ENCODE measurements at regions not wholly inside any gene's neighbourhood (a gene's known extent, or its start where the extent isn't known, plus 50 kb on each side); places are given as distances from the start of the nearest gene placed in this dataset.
"Not testable (repeated sequence)": the region's sequence is repeated elsewhere in the genome, so short reads cannot be mapped to it uniquely, and the experiment has no call there.

DNA sequence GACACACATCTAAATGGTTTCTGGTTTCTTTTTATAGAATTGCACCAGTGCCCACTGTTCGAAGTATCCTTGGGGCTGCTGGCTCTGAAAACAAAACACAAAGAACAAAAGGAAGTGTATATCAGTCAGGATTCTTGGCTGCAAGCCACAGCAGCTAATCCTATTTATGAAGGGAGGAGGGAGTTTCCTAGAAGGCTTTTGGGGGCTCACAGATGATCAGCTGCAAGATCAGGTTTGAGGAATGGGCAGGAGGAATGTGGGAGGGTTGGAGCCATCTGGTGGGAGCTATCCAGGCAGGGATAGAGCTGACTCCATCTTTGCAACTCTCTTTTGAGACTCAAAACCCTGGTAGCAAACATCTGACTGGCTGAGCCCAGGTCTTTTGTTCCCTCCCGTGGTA is 118.3 kb upstream of the EEF2KMT start:
- Histone ChIP-seq H3K4me1 (ENCODE audit: low read length) (no peaks in the 10 kb centered on the region), H3K79me2 (ENCODE audit: low read length) (no peaks in the 10 kb centered on the region), H3K36me3 (replicated peaks; ENCODE audit: low read depth, low read length) (no peaks in the 10 kb centered on the region), H3K4me3 (ENCODE audit: low read length) (no peak overlapping the region), H3K27me3 (ENCODE audit: low read depth, low read length) (no peaks in the 10 kb centered on the region), H3K4me2 (ENCODE audit: low read length) (no peak overlapping the region), H2AFZ (ENCODE audit: low read depth, low read length) (no peak overlapping the region), H3K9me3 (ENCODE audit: insufficient read depth, low read length) (no peaks in the 10 kb centered on the region), H3K27ac (ENCODE audit: low read length) (no peak overlapping the region), H4K20me1 (ENCODE audit: insufficient read depth, low read length) (no peaks in the 10 kb centered on the region), H3K9ac (ENCODE audit: low read length) (no peak overlapping the region)
- TF ChIP-seq, protein P1, sequence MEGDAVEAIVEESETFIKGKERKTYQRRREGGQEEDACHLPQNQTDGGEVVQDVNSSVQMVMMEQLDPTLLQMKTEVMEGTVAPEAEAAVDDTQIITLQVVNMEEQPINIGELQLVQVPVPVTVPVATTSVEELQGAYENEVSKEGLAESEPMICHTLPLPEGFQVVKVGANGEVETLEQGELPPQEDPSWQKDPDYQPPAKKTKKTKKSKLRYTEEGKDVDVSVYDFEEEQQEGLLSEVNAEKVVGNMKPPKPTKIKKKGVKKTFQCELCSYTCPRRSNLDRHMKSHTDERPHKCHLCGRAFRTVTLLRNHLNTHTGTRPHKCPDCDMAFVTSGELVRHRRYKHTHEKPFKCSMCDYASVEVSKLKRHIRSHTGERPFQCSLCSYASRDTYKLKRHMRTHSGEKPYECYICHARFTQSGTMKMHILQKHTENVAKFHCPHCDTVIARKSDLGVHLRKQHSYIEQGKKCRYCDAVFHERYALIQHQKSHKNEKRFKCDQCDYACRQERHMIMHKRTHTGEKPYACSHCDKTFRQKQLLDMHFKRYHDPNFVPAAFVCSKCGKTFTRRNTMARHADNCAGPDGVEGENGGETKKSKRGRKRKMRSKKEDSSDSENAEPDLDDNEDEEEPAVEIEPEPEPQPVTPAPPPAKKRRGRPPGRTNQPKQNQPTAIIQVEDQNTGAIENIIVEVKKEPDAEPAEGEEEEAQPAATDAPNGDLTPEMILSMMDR (IDR thresholded peaks at IDR 0.05; ENCODE audit: low read depth, low read length) = no peak

DNA sequence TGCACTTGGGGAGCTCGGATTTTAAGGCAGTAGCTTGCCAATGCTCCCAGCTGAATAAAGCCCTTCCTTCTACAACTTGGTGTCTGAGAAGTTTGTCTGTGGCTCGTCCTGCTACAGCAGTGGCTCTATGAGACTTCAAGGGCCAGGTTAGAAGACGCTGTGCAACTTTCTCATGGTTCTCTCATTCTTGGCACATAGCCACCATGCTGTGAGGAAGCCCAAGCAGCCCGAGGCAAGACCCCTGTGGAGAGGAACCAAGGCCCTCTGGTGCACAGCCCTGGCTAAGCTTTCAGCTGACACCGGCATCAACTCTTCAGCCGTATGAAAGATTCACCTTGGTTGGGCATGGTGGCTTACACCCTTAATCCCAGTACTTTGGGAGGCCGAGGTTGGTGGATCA is 116.9 kb upstream of the EEF2KMT start:
- Histone ChIP-seq H3K9me3 (ENCODE audit: insufficient read depth, low read length) (no peaks in the 10 kb centered on the region), H3K36me3 (replicated peaks; ENCODE audit: low read depth, low read length) (no peaks in the 10 kb centered on the region), H3K4me1 (ENCODE audit: low read length) (no peaks in the 10 kb centered on the region), H3K27me3 (ENCODE audit: low read depth, low read length) (no peaks in the 10 kb centered on the region), H2AFZ (ENCODE audit: low read depth, low read length) (no peak overlapping the region), H3K79me2 (ENCODE audit: low read length) (no peaks in the 10 kb centered on the region), H3K4me3 (ENCODE audit: low read length) (no peak overlapping the region), H4K20me1 (ENCODE audit: insufficient read depth, low read length) (no peaks in the 10 kb centered on the region), H3K9ac (ENCODE audit: low read length) (no peak overlapping the region), H3K4me2 (ENCODE audit: low read length) (no peak overlapping the region), H3K27ac (ENCODE audit: low read length) (no peak overlapping the region)
- TF ChIP-seq EZH2phosphoT487 (IDR thresholded peaks at IDR 0.05; ENCODE audit: low read depth) = no peak

DNA sequence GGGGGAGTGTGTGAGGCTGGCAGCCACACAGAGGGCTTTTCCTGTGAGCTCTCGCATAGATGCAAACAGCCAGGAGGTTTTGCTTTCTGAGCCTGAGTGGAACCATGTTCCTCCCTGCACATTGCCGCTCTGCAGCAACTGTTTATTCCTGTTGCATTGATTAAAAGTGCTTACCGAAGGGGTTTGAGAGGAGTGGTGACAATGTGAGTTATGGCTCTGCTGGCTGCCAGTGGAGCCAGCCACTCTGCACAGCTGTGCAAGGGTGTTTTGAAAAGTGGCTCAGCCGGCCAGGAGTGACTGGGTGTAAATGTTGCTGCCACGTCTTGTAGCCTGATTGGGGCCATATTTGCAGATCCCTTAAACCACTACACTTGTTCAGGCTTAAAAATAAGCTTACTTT is 114.9 kb upstream of the EEF2KMT start:
- not testable (repeated sequence) for H3K9me3 ChIP-seq (ENCODE audit: insufficient read depth, low read length); H3K27me3 ChIP-seq (ENCODE audit: low read depth, low read length); H3K27ac ChIP-seq (ENCODE audit: low read length); H2AFZ ChIP-seq (ENCODE audit: low read depth, low read length); H3K79me2 ChIP-seq (ENCODE audit: low read length); H3K4me2 ChIP-seq (ENCODE audit: low read length); H4K20me1 ChIP-seq (ENCODE audit: insufficient read depth, low read length); H3K4me3 ChIP-seq (ENCODE audit: low read length); H3K36me3 ChIP-seq (replicated peaks; ENCODE audit: low read depth, low read length); H3K9ac ChIP-seq (ENCODE audit: low read length); H3K4me1 ChIP-seq (ENCODE audit: low read length)

DNA sequence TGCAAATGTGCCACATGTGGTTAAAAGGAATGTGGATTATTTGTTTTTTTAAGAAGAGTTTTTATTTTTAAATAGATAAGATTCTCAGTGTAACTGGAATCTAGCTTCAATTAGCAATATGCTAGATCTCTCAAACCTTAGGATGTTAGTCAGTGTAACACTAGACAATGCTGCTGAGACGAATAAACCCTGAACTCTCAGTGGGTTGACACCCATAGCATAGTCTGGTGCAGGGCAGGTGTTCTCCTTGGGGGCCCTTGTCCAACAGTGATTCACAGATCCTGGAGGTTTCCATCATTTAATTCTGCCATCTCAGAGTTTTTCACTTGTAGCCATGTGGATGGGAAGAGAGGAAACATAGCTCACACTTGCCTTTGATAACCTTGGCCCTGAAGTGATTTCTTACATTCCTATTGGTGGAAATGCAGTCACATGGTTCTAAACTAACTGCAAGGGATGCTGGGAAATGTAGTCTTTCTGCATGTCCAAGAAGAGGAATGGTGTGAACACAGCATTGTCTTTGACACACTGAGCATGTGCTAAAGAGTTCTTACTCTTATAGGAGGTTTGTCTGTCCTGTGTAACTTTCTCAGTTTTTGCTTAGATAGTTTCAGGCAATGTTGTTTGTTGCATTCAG is 110.4 kb upstream of the EEF2KMT start:
- H3K4me3 ChIP-seq (ENCODE audit: low read length); H3K9me3 ChIP-seq (ENCODE audit: insufficient read depth, low read length); H3K9ac ChIP-seq (ENCODE audit: low read length); H4K20me1 ChIP-seq (ENCODE audit: insufficient read depth, low read length); H3K27ac ChIP-seq (ENCODE audit: low read length); H3K36me3 ChIP-seq (replicated peaks; ENCODE audit: low read depth, low read length); H3K4me2 ChIP-seq (ENCODE audit: low read length); H3K4me1 ChIP-seq (ENCODE audit: low read length); H3K79me2 ChIP-seq (ENCODE audit: low read length); H2AFZ ChIP-seq (ENCODE audit: low read depth, low read length); H3K27me3 ChIP-seq (ENCODE audit: low read depth, low read length): not testable (repeated sequence)

DNA sequence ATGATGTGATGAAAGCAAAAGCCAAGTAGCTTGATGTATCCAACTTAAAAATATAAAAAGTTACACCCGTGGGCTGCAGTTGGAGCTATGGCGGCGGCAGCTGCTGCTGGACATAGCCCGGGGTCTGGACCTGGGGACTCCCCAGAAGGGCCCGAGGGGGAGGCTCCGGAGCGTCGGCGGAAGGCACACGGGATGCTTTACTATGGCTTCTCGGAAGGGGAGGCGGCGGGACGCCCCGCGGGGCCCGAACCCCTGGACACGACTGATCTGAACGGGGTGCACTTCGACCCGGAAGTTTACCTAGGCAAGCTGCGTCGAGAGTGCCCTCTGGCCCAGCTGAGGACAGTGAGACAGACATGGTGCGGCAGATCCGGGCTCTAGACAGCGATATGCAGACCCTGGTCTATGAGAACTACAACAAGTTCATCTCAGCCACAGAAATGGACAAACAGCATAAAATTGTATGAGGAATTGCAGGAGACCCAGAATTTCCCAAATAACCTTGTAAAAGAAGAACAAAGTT is 109.5 kb upstream of the EEF2KMT start:
- Histone ChIP-seq H3K27me3 (ENCODE audit: low read depth, low read length) (no peaks in the 10 kb centered on the region), H3K79me2 (ENCODE audit: low read length) (no peaks in the 10 kb centered on the region), H3K4me2 (ENCODE audit: low read length) (no peak overlapping the region), H3K36me3 (replicated peaks; ENCODE audit: low read depth, low read length) (no peaks in the 10 kb centered on the region), H3K9ac (ENCODE audit: low read length) (no peak overlapping the region), H4K20me1 (ENCODE audit: insufficient read depth, low read length) (no peaks in the 10 kb centered on the region), H3K9me3 (ENCODE audit: insufficient read depth, low read length) (no peaks in the 10 kb centered on the region), H3K4me1 (ENCODE audit: low read length) (no peaks in the 10 kb centered on the region), H2AFZ (ENCODE audit: low read depth, low read length) (no peak overlapping the region), H3K27ac (ENCODE audit: low read length) (no peak overlapping the region), H3K4me3 (ENCODE audit: low read length) (no peak overlapping the region)
- no peak for TF ChIP-seq EZH2phosphoT487 (IDR thresholded peaks at IDR 0.05; ENCODE audit: low read depth)
- TF ChIP-seq, protein P1 (IDR thresholded peaks at IDR 0.05; ENCODE audit: low read depth, low read length) = no peak
